ENCODE measurements at regions not wholly inside any gene's neighbourhood (a gene's known extent, or its start where the extent isn't known, plus 50 kb on each side); places are given as distances from the start of the nearest gene placed in this dataset.

GRCh38 chr4:110850461-110851442, 227.9 kb upstream of the PITX2 start:
- no peak overlapping the region for H4K5ac ChIP-seq (ENCODE audit: low read depth, low read length)
- H3K56ac ChIP-seq (ENCODE audit: extremely low read depth, insufficient read depth, low read length) = no peak overlapping the region
- no peak overlapping the region for H2AK5ac ChIP-seq (ENCODE audit: low read depth, low read length)
- dilution Hi-C loops (cut with HindIII; ENCODE audit: low sequenced_read_pairs, unreplicated experiment) (no loop called here), in situ Hi-C loops (cut with MboI; ENCODE audit: low sequenced_read_pairs) (no loop called here), intact Hi-C loops (cut with micrococcal nuclease) (loop anchor here (5.0 kb wide), 1 partner anchor 198 kb away; no protein-coding TSS in a partner anchor)
- BruUV-seq (replicated peaks) = no TSS peak
- H2BK120ac ChIP-seq (ENCODE audit: low read depth, low read length) = no peak overlapping the region
- no peak for TF ChIP-seq MAFK (IDR thresholded peaks at IDR 0.05; ENCODE audit: low read depth, low read length)
- no peak for TF ChIP-seq CTCF (conservative IDR thresholded peaks at IDR 0.05; ENCODE audit: low read depth, low read length)
- TF ChIP-seq MAZ (IDR thresholded peaks at IDR 0.05; ENCODE audit: borderline replicate concordance, low read depth, low read length) = no peak
- no peak for TF ChIP-seq POLR2A (IDR thresholded peaks at IDR 0.05; ENCODE audit: low read depth, low read length)
- TF ChIP-seq NFE2L2 (IDR thresholded peaks at IDR 0.05; ENCODE audit: low read depth, low read length) = no peak
- no peak for TF ChIP-seq RCOR1 (IDR thresholded peaks at IDR 0.05; ENCODE audit: insufficient replicate concordance, low read length)
- TF ChIP-seq CHD1 (IDR thresholded peaks at IDR 0.05; ENCODE audit: low read depth, low read length) = no peak
- TF ChIP-seq USF2 (IDR thresholded peaks at IDR 0.05; ENCODE audit: low read depth, low read length) = no peak
- no peak for TF ChIP-seq RAD21 (IDR thresholded peaks at IDR 0.05; ENCODE audit: low read length)
- no peak for TF ChIP-seq BHLHE40 (IDR thresholded peaks at IDR 0.05; ENCODE audit: low read depth, low read length)
- ATAC-seq (ENCODE audit: low read depth) (no peak), DNase-seq (no peak)
- no peak overlapping the region for H2BK5ac ChIP-seq (ENCODE audit: low read depth, low read length, poor library complexity, severe bottlenecking)
- no peak overlapping the region for H2BK20ac ChIP-seq (ENCODE audit: low read depth, low read length)
- no peaks in the 10 kb centered on the region for H3K4me1 ChIP-seq (ENCODE audit: control insufficient read depth, insufficient read depth, low read length)
- no peak overlapping the region for H3K4me2 ChIP-seq (ENCODE audit: low read depth, low read length)
- peaks cover 4% of the 10 kb centered on the region; the same call in 1 of the 2 replicates for H3K27me3 ChIP-seq (ENCODE audit: control insufficient read depth, insufficient read depth, low read length)
- no peak overlapping the region for H3K23ac ChIP-seq (ENCODE audit: low read depth, low read length)
- no peak overlapping the region for H4K91ac ChIP-seq (ENCODE audit: insufficient read depth, low read depth, low read length)
- no peaks in the 10 kb centered on the region for H3K79me1 ChIP-seq (ENCODE audit: low read depth in 1 of 2, low read length in 2 of 2)
- POLR2A ChIA-PET (ENCODE audit: unreplicated experiment) = no interaction called here
- CTCF ChIA-PET = interaction anchor here (1.1 kb wide), 1 partner anchor 21 kb away, joined by 3 read pairs; no protein-coding TSS in a partner anchor
- no peak overlapping the region for H2BK15ac ChIP-seq (ENCODE audit: low read depth, low read length)
- H3K9ac ChIP-seq (ENCODE audit: low read depth, low read length) = no peak overlapping the region
- H3K18ac ChIP-seq (ENCODE audit: low read depth, low read length) = no peak overlapping the region
- H3K36me3 ChIP-seq (ENCODE audit: control insufficient read depth, insufficient read depth, low read length) = no peaks in the 10 kb centered on the region
- whole genome bisulfite sequencing, 2 experiments (ENCODE audit: extremely low coverage in 2 of 2, insufficient read length in 1 of 2) = 50% methylated on average over 2 of the region's 12 CpGs; no CpG with 5 or more reads in 1 of the 2 experiments
- H3K14ac ChIP-seq (replicated peaks; ENCODE audit: low read depth, low read length) = no peak overlapping the region
- H4K8ac ChIP-seq (ENCODE audit: low read depth in 2 of 2, low read length in 2 of 2) = no peak overlapping the region
- no peaks in the 10 kb centered on the region for H3K9me3 ChIP-seq (ENCODE audit: control insufficient read depth, insufficient read depth, low read length)
- no peak overlapping the region for H3K4ac ChIP-seq (ENCODE audit: low read depth, low read length)
- no peak overlapping the region for H3K4me3 ChIP-seq (ENCODE audit: insufficient read depth, low read depth, low read length)
- H2AFZ ChIP-seq (replicated peaks; ENCODE audit: low read length, poor library complexity) = no peak overlapping the region
- H2AK9ac ChIP-seq (replicated peaks; ENCODE audit: low read depth, low read length, poor library complexity) = no peak overlapping the region
- H3K27ac ChIP-seq (ENCODE audit: insufficient read depth, low read length) = no peak overlapping the region
- 0 out of 2 replicates have a peak, but pooled peaks cover 2% of the 10 kb centered on the region for H3K9me1 ChIP-seq (ENCODE audit: insufficient read depth, low read length)
- no peaks in the 10 kb centered on the region for H4K20me1 ChIP-seq (ENCODE audit: insufficient read depth, low read length)

All from IMR-90 (cell line).